22Rv1 (cell line): ENCODE measurements at regions not wholly inside any gene's neighbourhood (a gene's known extent, or its start where the extent isn't known, plus 50 kb on each side); places are given as distances from the start of the nearest gene placed in this dataset.

Source experiments
- H3K27ac ChIP-seq: fragments of 450-650 bp; 2 replicates; pipeline ENCODE4 v1.5.1; 2017
- CTCF ChIP-seq: fragments of 450-650 bp; IDR thresholded peaks from 2 replicates; pipeline ENCODE4 v1.5.1; 2017; ENCODE audit warnings: mild to moderate bottlenecking
- ZFX ChIP-seq: fragments of 450-650 bp; IDR thresholded peaks from 2 replicates; pipeline ENCODE4 v1.6.1; 2017; ENCODE audit warnings: antibody characterized with exemption, borderline replicate concordance

GRCh38 chr9:84173961-84174360, 166.6 kb downstream of the SLC28A3 start:
- no peak overlapping the region for H3K27ac ChIP-seq
- TF ChIP-seq ZFX (no peak), CTCF (no peak)

GRCh38 chr9:84174486-84174885, 166.1 kb downstream of the SLC28A3 start:
- TF ChIP-seq CTCF (no peak), ZFX (no peak)
- no peak overlapping the region for H3K27ac ChIP-seq

GRCh38 chr9:84177407-84177806, 163.2 kb downstream of the SLC28A3 start:
- no peak for TF ChIP-seq ZFX
- TF ChIP-seq CTCF = no peak

GRCh38 chr9:84179531-84179930, 161.0 kb downstream of the SLC28A3 start:
- TF ChIP-seq CTCF (no peak), ZFX (no peak)
- H3K27ac ChIP-seq = no peak overlapping the region

More at GRCh38 chr9:84177407-84177806, 163.2 kb downstream of the SLC28A3 start:
- H3K27ac ChIP-seq = no peak overlapping the region

GRCh38 chr9:84187090-84187489, 153.5 kb downstream of the SLC28A3 start:
- H3K27ac ChIP-seq = no peak overlapping the region
- no peak for TF ChIP-seq ZFX

- H3K27ac ChIP-seq = no peak overlapping the region
- TF ChIP-seq CTCF (no peak), ZFX (no peak)
These were observed 150.7 kb downstream of the SLC28A3 start for GRCh38 chr9:84189904-84190303.

- TF ChIP-seq ZFX = no peak
- TF ChIP-seq CTCF = no peak
- no peak overlapping the region for H3K27ac ChIP-seq
These were observed 150.1 kb downstream of the SLC28A3 start for GRCh38 chr9:84190411-84190810.

- TF ChIP-seq CTCF (no peak), ZFX (no peak)
- no peak overlapping the region for H3K27ac ChIP-seq
These were observed 133.7 kb downstream of the SLC28A3 start for GRCh38 chr9:84206801-84207370.
